Ishikawa (cell line): ENCODE measurements at regions not wholly inside any gene's neighbourhood (a gene's known extent, or its start where the extent isn't known, plus 50 kb on each side); places are given as distances from the start of the nearest gene placed in this dataset.

Experiments
- EGR1 ChIP-seq: IDR thresholded peaks from 2 replicates; pipeline ENCODE4 v1.6.1; 2012
- EP300 ChIP-seq: IDR thresholded peaks from 2 replicates; pipeline ENCODE4 v1.6.1; 2012; ENCODE audit warnings: borderline replicate concordance
- YY1 ChIP-seq: IDR thresholded peaks from 2 replicates; pipeline ENCODE4 v1.6.1; 2012; ENCODE audit warnings: low read depth
- TF ChIP-seq, protein P1 (sequence below): IDR thresholded peaks from 2 replicates; pipeline ENCODE4 v1.6.1; 2012

- TF ChIP-seq, protein P1, sequence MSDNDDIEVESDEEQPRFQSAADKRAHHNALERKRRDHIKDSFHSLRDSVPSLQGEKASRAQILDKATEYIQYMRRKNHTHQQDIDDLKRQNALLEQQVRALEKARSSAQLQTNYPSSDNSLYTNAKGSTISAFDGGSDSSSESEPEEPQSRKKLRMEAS: no peak
- TF ChIP-seq EGR1: no peak
- TF ChIP-seq YY1: no peak
- TF ChIP-seq EP300: no peak
Observed at GRCh38 chr5:82610686-82611085, 332.5 kb upstream of the RPS23 start.
